Thymus (tissue), 11 donors: ENCODE measurements at regions not wholly inside any gene's neighbourhood (a gene's known extent, or its start where the extent isn't known, plus 50 kb on each side); places are given as distances from the start of the nearest gene placed in this dataset.

Experiments used
- DNase-seq, 9 donors: peaks; one replicate each; pipeline ENCODE4 v3.0.0-alpha.2; 2013; ENCODE audit warnings: low spot score in 9 of 9, low read depth in 6 of 9, missing footprints in 1 of 9
- H3K27ac ChIP-seq, 2 donors: one replicate each; pipeline ENCODE4 v1.5.1; 2013; ENCODE audit warnings: control low read depth in 1 of 2, low read depth in 1 of 2, low read length in 1 of 2, mild to moderate bottlenecking in 1 of 2, moderate library complexity in 1 of 2
- H3K27me3 ChIP-seq, 2 donors: one replicate each; pipeline ENCODE4 v1.5.1; 2013; ENCODE audit warnings: low read length in 1 of 2; ENCODE audit not compliant: control insufficient read depth in 2 of 2, insufficient read depth in 1 of 2
- H3K36me3 ChIP-seq, 2 donors: one replicate each; pipeline ENCODE4 v1.5.1; 2013; ENCODE audit warnings: low read length in 1 of 2, mild to moderate bottlenecking in 1 of 2, moderate library complexity in 1 of 2; ENCODE audit not compliant: control insufficient read depth in 2 of 2, insufficient read depth in 2 of 2
- H3K4me1 ChIP-seq, 2 donors: one replicate each; pipeline ENCODE4 v1.5.1; 2013; ENCODE audit warnings: low read length in 2 of 2; ENCODE audit not compliant: control insufficient read depth in 2 of 2, insufficient read depth in 2 of 2
- H3K4me3 ChIP-seq, 2 donors: one replicate each; pipeline ENCODE4 v1.5.1; 2013; ENCODE audit warnings: low read length in 2 of 2, control low read depth in 1 of 2, mild to moderate bottlenecking in 1 of 2
- H3K9me3 ChIP-seq, 2 donors: one replicate each; pipeline ENCODE4 v1.5.1; 2013; ENCODE audit warnings: low read length in 1 of 2, mild to moderate bottlenecking in 1 of 2; ENCODE audit not compliant: control insufficient read depth in 2 of 2, insufficient read depth in 1 of 2
- WGBS: extraction: QIAGEN DNeasy Blood & Tissue Kit; methylation state at CpG from one replicate; pipeline ENCODE4 v1.1.7; 2013; 5-methylcytosine and 5-hydroxymethylcytosine counted together
- donor health status: healthy.

DNA sequence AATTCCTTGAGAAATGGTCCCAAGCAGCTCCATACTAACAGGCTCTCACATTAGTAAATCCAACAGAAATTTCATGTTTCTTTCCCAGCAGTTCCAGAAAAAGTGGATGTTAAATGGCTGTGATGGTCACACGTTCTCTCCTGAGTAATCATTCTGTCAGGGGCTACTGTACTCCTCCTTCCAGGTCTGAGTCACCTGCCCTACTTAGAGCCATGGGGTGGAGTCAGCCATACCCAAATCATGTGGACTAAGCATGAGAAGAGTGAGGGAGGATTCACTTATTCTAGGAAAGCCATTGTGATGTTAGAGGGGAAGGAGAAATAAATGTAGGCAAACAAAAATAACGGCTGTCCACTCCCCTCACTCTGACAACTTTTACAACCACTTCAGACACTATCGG lies 547.2 kb downstream of the CSNK1G3 start:
- peaks cover 0 to 10% of the 10 kb centered on the region in 2 donors for H3K4me1 ChIP-seq
- H3K36me3 ChIP-seq: no peaks in the 10 kb centered on the region
- WGBS: 98% methylated on average over 3 of the region's 3 CpGs

DNA sequence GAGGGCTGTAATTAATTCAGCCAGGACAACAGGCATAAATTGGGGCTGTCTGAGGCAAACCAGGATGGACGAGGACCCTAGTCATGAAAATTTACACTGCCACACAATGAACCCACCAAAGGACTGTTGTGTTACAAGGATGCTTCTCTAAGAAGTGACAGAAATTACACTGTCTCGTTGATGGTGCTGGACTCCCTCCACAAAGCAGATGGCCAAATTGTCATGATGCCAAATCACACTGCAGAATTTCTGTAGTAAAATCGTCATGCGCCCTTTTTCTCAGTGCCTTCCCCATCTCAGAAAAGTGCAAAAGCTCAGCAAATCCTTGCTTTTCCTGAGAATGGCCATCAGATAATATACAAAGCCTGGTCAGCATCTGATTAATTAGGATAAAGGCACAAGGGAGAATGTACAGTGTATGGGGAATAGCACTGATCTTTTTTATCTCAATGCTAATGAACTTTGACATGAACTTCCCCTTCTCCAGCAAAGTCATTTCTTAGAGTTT lies 545.8 kb downstream of the CSNK1G3 start:
- Histone ChIP-seq H3K27ac (no peak overlapping the region), H3K4me3 (no peak overlapping the region)
- WGBS: 30% methylated on average over 4 of the region's 4 CpGs

More for the DNA sequence above, 547.2 kb downstream of the CSNK1G3 start:
- no peaks in the 10 kb centered on the region for H3K9me3 ChIP-seq
- H3K4me3 ChIP-seq: no peak overlapping the region
- DNase-seq: no peak
- no peaks in the 10 kb centered on the region for H3K27me3 ChIP-seq
- no peak overlapping the region for H3K27ac ChIP-seq

DNA sequence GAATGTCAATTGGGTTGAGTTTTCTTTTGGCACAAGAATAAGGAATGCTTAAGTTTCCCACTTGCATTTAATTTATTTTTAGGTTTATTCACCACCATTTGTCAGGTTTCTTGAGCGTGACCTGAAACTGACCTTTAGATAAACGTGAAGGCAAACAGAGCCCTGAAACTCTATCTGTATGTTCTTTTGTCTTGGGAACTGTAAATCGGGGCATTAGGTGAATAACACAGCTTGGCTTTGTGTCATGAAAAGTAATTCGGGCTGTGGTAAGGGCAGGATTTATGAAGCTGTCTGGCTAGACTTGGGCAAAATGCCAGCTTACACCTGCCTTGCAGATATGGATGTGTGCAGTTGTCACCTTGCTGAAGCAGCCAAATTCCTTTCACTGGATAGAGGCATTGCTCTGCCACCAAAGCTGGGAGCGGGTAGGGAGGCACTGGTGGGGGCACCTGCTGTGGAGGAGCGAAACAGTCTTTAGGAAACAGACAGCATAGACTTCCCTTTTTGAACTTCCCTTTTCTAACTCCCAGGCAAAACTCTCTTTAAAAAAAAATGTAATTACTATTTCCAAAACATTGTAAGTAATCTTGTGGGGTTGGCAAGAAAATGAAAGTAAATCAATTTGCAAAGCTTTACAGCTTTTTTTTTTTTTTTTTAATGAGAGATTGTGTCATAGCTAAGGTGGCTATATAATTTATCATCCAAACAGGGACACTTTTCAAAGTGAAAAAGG lies 545.2 kb downstream of the CSNK1G3 start:
- peaks cover 0 to 10% of the 10 kb centered on the region in 2 donors for H3K4me1 ChIP-seq
- H3K9me3 ChIP-seq: no peaks in the 10 kb centered on the region
- H3K27me3 ChIP-seq: no peaks in the 10 kb centered on the region
- no peak overlapping the region for H3K27ac ChIP-seq
- no peaks in the 10 kb centered on the region for H3K36me3 ChIP-seq
- peak in 2 of 9 donors; percentile 5 to 33 for DNase-seq
- H3K4me3 ChIP-seq: no peak overlapping the region
- 6% methylated on average over 6 of the region's 6 CpGs for WGBS

More for the DNA sequence above, 545.8 kb downstream of the CSNK1G3 start:
- DNase-seq: no peak
- Histone ChIP-seq H3K27me3 (no peaks in the 10 kb centered on the region), H3K9me3 (no peaks in the 10 kb centered on the region), H3K36me3 (no peaks in the 10 kb centered on the region), H3K4me1 (peaks cover 0 to 10% of the 10 kb centered on the region in 2 donors)

DNA sequence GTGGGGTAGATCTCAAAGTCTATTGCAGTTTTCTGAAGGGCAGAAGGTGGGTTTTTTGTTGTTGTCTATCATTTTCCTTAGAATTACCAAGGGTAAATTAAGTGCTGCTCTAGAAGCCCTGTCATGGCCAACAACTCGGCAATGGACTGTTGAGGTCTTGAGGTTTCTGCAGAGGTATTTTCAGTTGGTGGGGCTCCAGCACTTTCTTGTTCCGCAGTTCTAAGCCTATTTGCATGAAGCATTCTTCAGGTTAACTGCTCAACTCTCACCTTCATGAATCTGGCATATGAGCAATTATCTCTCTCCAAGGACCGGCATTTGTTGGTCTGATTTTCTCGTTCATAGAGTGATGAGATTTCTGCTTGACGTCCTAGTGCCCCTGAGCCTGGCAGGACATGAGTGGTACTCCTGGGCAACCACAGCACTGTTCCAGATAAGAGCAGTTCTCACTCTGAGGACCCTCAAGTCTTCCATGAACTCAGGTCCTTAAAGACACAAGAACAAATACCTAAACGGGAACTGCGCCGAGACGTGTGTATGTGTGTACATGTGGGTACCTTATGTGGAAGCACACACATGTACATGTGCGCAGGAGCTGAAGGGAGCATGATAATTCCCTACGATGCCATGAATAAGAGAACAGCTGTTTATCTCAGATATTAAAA lies 544.5 kb downstream of the CSNK1G3 start:
- Histone ChIP-seq H3K9me3 (no peaks in the 10 kb centered on the region), H3K27me3 (no peaks in the 10 kb centered on the region), H3K4me3 (no peak overlapping the region), H3K36me3 (no peaks in the 10 kb centered on the region), H3K27ac (no peak overlapping the region), H3K4me1 (peaks cover 0 to 10% of the 10 kb centered on the region in 2 donors)
- DNase-seq: no peak
- 53% methylated on average over 11 of the region's 11 CpGs for WGBS

GRCh38 chr5:124055751-124056150 lies 543.8 kb downstream of the CSNK1G3 start:
- WGBS: 98% methylated on average over 1 of the region's 1 CpG

DNA sequence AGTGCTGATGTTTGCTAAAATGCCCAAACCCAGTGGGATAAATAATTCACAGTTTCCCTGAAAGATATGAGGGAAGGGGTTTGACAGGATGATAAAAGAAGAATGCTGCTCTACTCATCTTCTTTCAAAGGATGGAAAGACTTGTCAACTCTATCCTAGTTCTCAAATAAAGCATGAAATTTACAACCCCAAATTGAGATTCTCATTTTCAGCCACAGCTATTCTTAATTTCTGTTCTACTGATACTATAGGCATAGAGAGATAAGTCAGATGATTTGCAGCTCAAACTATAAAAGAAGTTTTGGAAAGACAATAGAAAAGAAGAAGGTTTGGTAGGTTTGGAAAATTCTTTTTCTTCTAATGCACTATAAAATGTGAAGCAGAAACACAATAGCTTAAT lies 542.6 kb downstream of the CSNK1G3 start:
- no peaks in the 10 kb centered on the region for H3K27me3 ChIP-seq
- H3K9me3 ChIP-seq: no peaks in the 10 kb centered on the region
- no peak overlapping the region for H3K27ac ChIP-seq
- peaks cover 0 to 10% of the 10 kb centered on the region in 2 donors for H3K4me1 ChIP-seq
- no peak overlapping the region for H3K4me3 ChIP-seq
- H3K36me3 ChIP-seq: no peaks in the 10 kb centered on the region
- no peak for DNase-seq

More at GRCh38 chr5:124055751-124056150, 543.8 kb downstream of the CSNK1G3 start:
- no peak for DNase-seq
- H3K4me3 ChIP-seq: no peak overlapping the region
- H3K9me3 ChIP-seq: no peaks in the 10 kb centered on the region
- H3K27ac ChIP-seq: no peak overlapping the region
- H3K4me1 ChIP-seq: peaks cover 0 to 10% of the 10 kb centered on the region in 2 donors
- H3K36me3 ChIP-seq: no peaks in the 10 kb centered on the region
- H3K27me3 ChIP-seq: no peaks in the 10 kb centered on the region

DNA sequence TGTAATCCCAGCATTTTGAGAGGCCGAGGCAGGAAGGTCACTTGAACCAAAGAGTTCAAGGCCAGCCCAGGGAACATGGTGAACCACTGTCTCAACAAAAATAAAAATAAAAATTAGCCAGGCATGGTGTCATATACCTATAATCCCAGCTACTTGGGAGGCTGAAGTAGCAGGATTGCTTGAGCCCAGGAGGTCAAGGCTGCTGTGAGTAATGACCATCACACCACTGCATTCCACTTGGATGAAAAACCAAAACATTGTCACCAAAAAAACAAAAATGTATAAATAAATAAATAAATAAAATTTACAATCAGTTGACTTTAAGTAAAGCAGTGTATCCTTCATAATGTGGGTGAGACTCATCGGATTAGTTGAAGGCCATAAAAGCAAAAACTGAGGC lies 541.4 kb downstream of the CSNK1G3 start:
- 94% methylated on average over 2 of the region's 2 CpGs for WGBS
- no peak for DNase-seq

GRCh38 chr5:124052201-124052600 lies 540.2 kb downstream of the CSNK1G3 start:
- WGBS: 93% methylated on average over 2 of the region's 2 CpGs
- H3K27me3 ChIP-seq: no peaks in the 10 kb centered on the region
- H3K4me3 ChIP-seq: no peak overlapping the region
- DNase-seq: no peak
- no peaks in the 10 kb centered on the region for H3K9me3 ChIP-seq
- H3K36me3 ChIP-seq: no peaks in the 10 kb centered on the region
- no peak overlapping the region for H3K27ac ChIP-seq
- peaks cover 0 to 9% of the 10 kb centered on the region in 2 donors for H3K4me1 ChIP-seq

More for the DNA sequence above, 541.4 kb downstream of the CSNK1G3 start:
- peaks cover 0 to 10% of the 10 kb centered on the region in 2 donors for H3K4me1 ChIP-seq
- no peak overlapping the region for H3K4me3 ChIP-seq
- no peaks in the 10 kb centered on the region for H3K9me3 ChIP-seq
- H3K36me3 ChIP-seq: no peaks in the 10 kb centered on the region
- no peak overlapping the region for H3K27ac ChIP-seq
- no peaks in the 10 kb centered on the region for H3K27me3 ChIP-seq

DNA sequence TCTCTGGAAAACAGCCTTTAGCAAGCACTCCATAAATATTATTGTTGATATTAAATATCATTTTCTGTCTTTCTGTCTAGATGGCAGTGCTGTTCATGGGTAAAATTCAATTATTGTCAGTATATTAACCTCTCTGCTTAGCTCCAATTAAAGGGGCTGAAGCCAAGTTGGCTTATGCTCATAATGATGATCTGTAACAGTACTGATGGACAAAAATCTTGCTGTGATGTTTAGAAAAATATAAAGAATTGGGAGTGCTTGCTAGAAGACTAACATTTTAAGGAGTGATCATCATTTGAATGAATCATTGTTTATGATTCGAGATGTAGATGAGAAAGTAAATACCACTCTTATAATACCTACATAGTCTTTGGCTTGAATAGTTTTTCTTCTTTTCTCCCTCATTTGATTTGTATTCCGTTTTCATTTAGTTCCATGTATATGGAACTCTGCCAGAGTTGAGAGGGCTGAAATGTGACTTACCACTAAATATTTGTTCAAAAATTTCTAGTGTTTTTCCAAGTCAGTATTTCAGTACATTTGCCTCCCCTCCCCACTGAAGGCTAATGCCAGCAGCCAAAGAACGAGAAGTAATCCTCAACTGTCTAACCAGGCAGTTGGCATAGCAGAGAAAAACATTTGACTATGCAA lies 538.3 kb downstream of the CSNK1G3 start:
- WGBS: 92% methylated on average over 3 of the region's 3 CpGs
- H3K4me1 ChIP-seq: no peaks in the 10 kb centered on the region
- no peaks in the 10 kb centered on the region for H3K27me3 ChIP-seq
- H3K4me3 ChIP-seq: no peak overlapping the region
- H3K9me3 ChIP-seq: no peaks in the 10 kb centered on the region
- no peaks in the 10 kb centered on the region for H3K36me3 ChIP-seq
- no peak overlapping the region for H3K27ac ChIP-seq
- no peak for DNase-seq
